Activated T-helper 1 cell treated with anti-CD3 and anti-CD28 coated beads, Interleukin-12 subunit alpha, Interleukin-12 subunit beta, Interleukin-2, Interleukin-4 antibody, amounts not matched to agents 30 ng/mL and 10 ng/mL and 1 ng/mL, durations not matched to agents 14 hours and 24 hours and 36 hours (primary cell): ENCODE measurements at regions not wholly inside any gene's neighbourhood (a gene's known extent, or its start where the extent isn't known, plus 50 kb on each side); places are given as distances from the start of the nearest gene placed in this dataset.

Experiments used
- DNase-seq: peaks from one replicate; pipeline ENCODE4 v3.0.0; 2021; ENCODE audit warnings: low spot score
- H3K27ac Mint-ChIP-seq: one replicate; pipeline ENCODE4 v1.8.0; 2021; ENCODE audit warnings: mild to moderate bottlenecking, mixed read lengths
- H3K27me3 Mint-ChIP-seq: one replicate; pipeline ENCODE4 v1.8.0; 2022; ENCODE audit warnings: mild to moderate bottlenecking, moderate library complexity, mixed read lengths; ENCODE audit not compliant: insufficient read depth
- H3K36me3 Mint-ChIP-seq: one replicate; pipeline ENCODE4 v1.8.0; 2021; ENCODE audit warnings: low read depth, mixed read lengths
- H3K4me1 Mint-ChIP-seq: one replicate; pipeline ENCODE4 v1.8.0; 2021; ENCODE audit warnings: low read depth, mixed read lengths
- H3K4me3 Mint-ChIP-seq: one replicate; pipeline ENCODE4 v1.8.0; 2021; ENCODE audit warnings: mild to moderate bottlenecking, moderate library complexity, mixed read lengths
- H3K9me3 Mint-ChIP-seq: one replicate; pipeline ENCODE4 v1.8.0; 2021; ENCODE audit warnings: mixed read lengths
- intact Hi-C: fragments of 100-400 bp; cut with micrococcal nuclease; formaldehyde crosslinking; loops from one replicate; pipeline ENCODE4 v1.15.1; 2024

DNA sequence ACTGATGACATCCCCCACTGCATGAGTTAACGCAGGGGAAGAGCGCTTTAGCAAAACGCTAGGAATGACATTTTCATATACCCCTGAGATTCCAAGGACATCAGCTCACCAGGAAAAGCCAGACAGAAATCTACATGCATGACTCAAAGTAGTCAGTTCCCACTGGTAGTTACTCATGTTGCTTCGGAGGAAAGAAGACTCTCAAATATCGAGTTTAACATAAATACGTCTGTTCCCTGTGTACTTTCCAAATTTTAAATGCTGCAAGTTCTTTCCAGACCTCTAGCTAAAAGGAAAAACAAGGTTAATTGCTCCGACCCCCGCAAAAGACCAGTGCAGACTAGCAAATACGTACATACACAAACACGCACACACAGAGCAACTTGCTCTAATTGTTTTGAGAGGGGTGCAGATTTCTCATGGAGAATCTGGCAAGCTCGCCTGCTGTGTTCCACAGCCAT is 115.4 kb upstream of the PRICKLE2 start:
- Mint-ChIP-seq H3K36me3 (no peaks in the 10 kb centered on the region), H3K9me3 (no peaks in the 10 kb centered on the region), H3K4me1 (no peaks in the 10 kb centered on the region), H3K27me3 (peaks cover 11% of the 10 kb centered on the region), H3K4me3 (no peak overlapping the region), H3K27ac (no peak overlapping the region)
- no peak for DNase-seq
- intact Hi-C loops = no loop called here

DNA sequence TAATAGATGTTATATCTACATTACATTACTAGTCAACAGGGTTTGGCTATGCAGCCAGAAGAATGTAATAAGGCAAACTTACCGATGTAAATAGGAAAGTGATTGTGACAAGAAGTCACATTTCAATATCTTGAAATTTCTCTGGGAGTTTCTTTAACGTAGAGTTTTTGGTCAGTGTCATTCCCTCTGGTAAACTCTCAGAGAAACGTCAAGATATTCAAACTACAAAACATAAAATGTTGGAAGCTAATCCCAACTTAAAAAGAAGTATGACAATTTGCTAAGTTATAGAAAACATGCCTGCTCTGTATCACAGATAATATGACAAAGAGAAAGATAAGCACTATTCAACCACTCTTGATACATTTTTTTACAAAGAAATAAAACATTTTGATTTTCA is 111.2 kb upstream of the PRICKLE2 start:
- intact Hi-C loops = no loop called here
- Mint-ChIP-seq H3K4me3 (no peak overlapping the region), H3K36me3 (no peaks in the 10 kb centered on the region), H3K4me1 (no peaks in the 10 kb centered on the region), H3K27me3 (peaks cover 6% of the 10 kb centered on the region), H3K9me3 (no peaks in the 10 kb centered on the region), H3K27ac (no peak overlapping the region)
- no peak for DNase-seq

DNA sequence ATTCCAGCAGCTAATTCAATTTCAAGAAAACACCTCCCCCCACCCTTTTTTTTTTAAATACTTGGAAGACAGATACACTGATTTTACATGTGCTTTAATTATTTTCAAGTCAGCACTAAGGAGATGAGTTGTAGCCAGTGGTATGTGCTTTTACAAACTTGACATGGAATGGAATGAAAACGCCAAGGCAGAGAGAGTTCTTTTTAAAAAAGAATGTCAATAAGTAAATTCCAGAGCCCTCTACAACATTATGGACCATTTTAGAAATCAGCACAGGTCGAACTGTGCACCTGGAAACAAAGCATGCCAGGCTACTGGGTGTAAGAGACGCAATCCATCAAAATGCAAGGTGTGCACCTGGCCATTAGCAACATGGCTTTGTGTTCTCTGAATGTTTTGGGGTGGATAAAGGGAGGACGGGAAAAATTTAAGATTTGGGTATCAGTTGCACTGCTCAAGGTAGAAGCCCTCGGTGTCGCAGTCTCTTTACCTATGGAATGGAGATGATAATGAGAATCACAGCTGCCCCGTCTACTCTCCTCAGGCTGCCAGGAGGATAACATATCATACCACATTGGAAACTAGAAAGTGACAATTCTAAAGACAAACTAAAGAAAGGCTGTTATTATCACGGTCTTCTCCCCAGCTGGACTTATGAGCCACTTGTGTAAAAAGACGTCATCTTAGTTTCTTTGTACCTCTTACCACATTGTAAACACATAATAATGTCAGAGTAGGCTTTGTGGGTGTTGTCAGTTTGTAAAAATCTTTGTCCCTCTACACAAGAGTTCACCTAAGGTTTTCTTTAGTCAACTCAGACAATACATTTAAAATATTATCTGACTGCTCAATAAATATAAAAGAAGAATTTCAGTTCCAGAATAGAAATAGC is 107.4 kb upstream of the PRICKLE2 start:
- no peaks in the 10 kb centered on the region for H3K4me1 Mint-ChIP-seq
- no peak overlapping the region for H3K4me3 Mint-ChIP-seq
- no peak overlapping the region for H3K27ac Mint-ChIP-seq
- no peaks in the 10 kb centered on the region for H3K9me3 Mint-ChIP-seq
- H3K27me3 Mint-ChIP-seq = peaks cover 2% of the 10 kb centered on the region
- DNase-seq = no peak
- intact Hi-C loops = no loop called here
- H3K36me3 Mint-ChIP-seq = no peaks in the 10 kb centered on the region

DNA sequence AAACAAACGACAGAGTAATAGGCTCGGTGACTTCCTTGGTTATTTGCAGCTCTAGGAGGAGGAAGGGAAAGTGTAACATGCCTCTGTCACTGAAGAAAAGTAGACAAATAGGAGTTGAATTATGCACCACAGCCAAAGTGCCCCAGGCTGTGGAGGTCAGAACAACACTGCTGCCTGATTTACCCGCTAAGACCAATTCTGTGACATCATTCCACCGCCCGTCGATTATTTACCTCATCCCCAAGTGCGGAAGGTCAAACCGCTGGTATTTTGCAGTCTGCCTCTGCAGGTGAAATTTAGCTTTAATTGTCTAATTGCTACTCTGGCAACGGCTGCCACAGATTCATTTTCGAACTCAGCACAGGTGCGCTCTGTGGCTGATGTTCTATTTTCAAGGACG is 106.3 kb upstream of the PRICKLE2 start:
- intact Hi-C loops = no loop called here
- Mint-ChIP-seq H3K4me1 (no peaks in the 10 kb centered on the region), H3K4me3 (no peak overlapping the region), H3K27me3 (peaks cover 2% of the 10 kb centered on the region), H3K9me3 (no peaks in the 10 kb centered on the region), H3K36me3 (no peaks in the 10 kb centered on the region), H3K27ac (no peak overlapping the region)
- DNase-seq = no peak

DNA sequence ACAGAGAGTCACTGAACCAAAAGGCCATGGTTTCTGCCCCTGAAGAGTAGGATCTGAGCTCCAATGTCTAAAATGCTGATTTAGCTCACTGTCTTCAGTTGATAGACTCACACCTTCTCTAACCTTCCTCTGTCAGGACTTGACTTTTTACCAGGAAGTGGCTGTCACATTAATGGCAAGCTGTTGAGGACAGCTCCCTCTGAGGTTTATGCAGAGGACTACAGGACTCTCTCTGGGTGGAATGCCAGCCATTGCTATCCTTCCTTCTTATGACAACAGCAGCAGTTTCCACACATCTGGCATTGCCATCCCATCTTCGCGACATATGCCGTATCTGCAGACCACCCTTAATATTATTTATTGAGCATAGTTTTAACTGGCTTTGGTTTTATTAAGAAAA is 103.8 kb upstream of the PRICKLE2 start:
- intact Hi-C loops = no loop called here
- DNase-seq = no peak
- no peak overlapping the region for H3K27ac Mint-ChIP-seq
- no peaks in the 10 kb centered on the region for H3K9me3 Mint-ChIP-seq
- H3K4me3 Mint-ChIP-seq = no peak overlapping the region
- H3K36me3 Mint-ChIP-seq = no peaks in the 10 kb centered on the region
- H3K27me3 Mint-ChIP-seq = peaks cover 2% of the 10 kb centered on the region
- no peaks in the 10 kb centered on the region for H3K4me1 Mint-ChIP-seq

DNA sequence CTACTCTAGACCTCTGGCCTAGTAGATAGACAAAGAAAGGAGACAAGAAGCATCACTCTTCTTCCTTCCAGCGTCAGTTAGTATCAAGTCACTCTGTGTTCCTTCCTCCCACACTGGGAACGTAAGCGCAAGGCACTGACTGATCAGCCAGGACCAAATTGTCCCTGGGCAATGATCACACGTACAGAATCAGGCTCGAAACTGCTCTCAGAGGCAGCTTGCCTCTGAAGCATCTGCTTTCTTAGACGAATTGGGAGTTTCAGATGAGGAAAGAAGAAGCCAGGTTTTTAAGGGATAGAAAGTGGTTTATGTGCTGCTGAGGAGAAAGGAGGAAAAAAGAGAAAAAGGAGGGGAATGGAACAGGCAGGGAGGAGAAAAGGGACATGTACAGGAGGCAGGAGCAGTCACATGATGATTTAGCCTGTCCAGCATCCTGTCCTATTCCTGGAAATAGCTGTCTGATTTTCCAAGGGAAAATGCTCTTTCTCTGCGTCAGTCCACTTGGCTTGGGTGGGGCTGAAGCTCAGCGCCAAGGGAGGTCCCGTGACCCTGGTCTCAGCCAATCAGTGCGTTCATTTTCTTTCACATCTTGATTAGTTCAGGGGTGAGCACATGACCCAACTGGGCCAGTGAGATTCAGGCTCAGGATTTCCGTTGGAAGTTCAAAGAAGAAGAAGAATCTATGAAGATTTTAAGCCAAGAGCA is 102.0 kb upstream of the PRICKLE2 start:
- intact Hi-C loops = no loop called here
- Mint-ChIP-seq H3K36me3 (no peaks in the 10 kb centered on the region), H3K4me1 (no peaks in the 10 kb centered on the region), H3K9me3 (no peaks in the 10 kb centered on the region), H3K27me3 (no peaks in the 10 kb centered on the region), H3K27ac (no peak overlapping the region), H3K4me3 (no peak overlapping the region)
- no peak for DNase-seq

DNA sequence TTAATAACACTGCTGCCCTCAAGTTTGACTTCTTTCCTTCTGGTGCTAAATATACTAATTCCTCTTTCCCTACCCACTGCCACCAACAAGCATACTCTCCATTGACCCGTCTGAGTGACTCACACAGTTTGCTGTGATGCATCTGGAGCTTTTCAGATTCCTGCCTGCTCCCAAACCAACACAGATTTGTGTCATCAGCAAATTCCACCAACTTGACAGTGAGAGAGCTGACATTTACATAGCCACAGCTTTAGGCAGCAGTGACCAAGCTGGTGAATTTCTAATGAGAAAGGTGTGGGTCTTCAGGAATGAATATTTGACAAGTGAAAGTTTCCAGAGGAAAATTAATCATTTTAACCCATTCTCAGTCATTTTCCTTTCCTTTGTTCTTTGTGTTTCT is 96.5 kb upstream of the PRICKLE2 start:
- Mint-ChIP-seq H3K27ac (no peak overlapping the region), H3K36me3 (no peaks in the 10 kb centered on the region), H3K27me3 (peaks cover 4% of the 10 kb centered on the region), H3K4me1 (no peaks in the 10 kb centered on the region), H3K4me3 (no peak overlapping the region), H3K9me3 (no peaks in the 10 kb centered on the region)
- intact Hi-C loops = no loop called here
- DNase-seq = no peak

DNA sequence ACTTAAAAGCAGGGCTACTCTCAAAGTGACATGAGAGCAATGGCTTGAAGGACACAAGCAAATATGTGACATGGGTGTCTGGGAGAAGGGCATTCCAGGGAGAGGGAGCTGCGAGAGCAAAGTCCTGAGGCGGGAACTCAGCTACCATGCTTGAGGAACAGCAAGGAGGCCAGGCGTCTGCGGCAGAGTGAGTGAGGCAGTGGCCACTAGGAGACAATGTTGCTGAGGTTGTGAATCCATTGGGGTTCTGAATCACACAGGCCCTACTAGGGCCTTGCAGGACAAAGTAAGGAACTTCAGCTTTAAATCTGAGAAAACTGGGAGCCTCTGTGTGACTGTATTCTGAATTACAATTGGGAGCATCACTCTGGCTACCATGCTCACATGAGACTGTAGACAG is 94.1 kb upstream of the PRICKLE2 start:
- intact Hi-C loops = no loop called here
- H3K27ac Mint-ChIP-seq = no peak overlapping the region
- no peaks in the 10 kb centered on the region for H3K9me3 Mint-ChIP-seq
- peaks cover 4% of the 10 kb centered on the region for H3K27me3 Mint-ChIP-seq
- DNase-seq = no peak
- no peaks in the 10 kb centered on the region for H3K36me3 Mint-ChIP-seq
- H3K4me3 Mint-ChIP-seq = no peak overlapping the region
- H3K4me1 Mint-ChIP-seq = no peaks in the 10 kb centered on the region

DNA sequence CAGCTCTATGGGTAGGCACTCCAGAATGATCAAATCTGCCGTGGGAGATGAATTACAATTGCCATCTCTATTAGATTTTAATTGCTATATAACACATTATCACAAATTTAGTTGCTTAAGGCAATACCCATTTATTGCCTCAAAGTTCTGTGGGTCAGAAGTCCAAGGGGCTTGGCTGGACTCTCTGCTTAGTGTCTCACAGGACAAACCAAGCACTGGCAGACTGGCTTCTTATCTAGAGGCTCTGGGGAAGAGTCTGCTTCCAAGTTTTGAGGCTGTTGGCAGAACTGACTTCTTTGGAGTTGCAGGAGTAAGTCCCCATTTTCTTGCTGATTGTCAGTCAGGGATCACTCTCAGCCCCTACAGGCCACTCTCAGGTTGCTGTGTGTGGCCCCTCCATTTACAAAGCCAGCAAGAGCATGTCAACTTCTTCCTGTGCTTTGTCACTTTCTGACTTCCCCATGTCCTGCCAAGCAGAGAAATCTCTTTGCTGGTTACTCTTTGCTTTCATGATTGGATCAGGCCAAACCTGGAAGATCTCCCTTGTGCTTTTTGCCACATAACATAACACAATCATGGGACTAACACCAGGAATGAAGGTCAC is 93.5 kb upstream of the PRICKLE2 start:
- Mint-ChIP-seq H3K9me3 (no peaks in the 10 kb centered on the region), H3K4me1 (no peaks in the 10 kb centered on the region), H3K36me3 (no peaks in the 10 kb centered on the region), H3K4me3 (no peak overlapping the region), H3K27me3 (peaks cover 4% of the 10 kb centered on the region), H3K27ac (no peak overlapping the region)
- intact Hi-C loops = no loop called here
- no peak for DNase-seq

DNA sequence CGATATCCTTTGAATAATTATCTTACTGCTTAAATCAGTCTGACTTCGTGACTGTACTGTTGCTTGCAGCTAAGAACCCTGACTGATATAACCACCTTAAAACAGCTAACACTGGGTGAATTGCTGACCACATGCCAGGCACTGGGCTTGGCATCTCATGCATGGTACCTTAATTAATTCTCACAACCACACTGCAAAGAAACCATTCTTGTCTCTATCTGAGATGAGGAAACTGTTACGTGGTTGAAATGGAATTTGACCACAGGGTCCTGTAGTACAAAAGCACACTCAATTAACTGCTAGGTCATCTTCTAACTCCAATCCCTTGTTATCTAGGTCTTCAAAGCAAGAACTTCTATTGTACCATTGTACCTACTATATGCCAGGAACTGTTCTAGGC is 92.7 kb upstream of the PRICKLE2 start:
- H3K36me3 Mint-ChIP-seq = no peaks in the 10 kb centered on the region
- intact Hi-C loops = no loop called here
- H3K4me3 Mint-ChIP-seq = no peak overlapping the region
- no peak overlapping the region for H3K27ac Mint-ChIP-seq
- H3K9me3 Mint-ChIP-seq = no peaks in the 10 kb centered on the region
- no peak for DNase-seq
- peaks cover 4% of the 10 kb centered on the region for H3K27me3 Mint-ChIP-seq
- H3K4me1 Mint-ChIP-seq = no peaks in the 10 kb centered on the region

DNA sequence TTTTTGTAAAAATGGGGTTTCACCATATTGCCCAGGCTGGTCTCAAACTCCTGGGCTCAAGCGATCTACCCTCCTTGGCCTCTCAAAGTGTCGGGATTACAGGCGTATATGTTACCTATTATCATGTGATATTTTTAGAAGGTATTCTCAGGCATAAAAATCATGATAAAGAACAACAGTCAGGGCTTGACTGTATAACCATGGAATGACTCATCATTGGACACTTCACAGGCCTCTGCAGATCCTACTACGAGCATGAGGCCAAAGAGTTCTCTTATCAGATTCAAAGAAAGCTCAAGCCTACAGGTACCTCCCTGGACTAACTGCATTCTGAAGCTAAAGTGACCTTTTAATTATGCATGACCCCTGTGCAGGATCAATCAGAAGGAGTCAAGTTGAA is 91.7 kb upstream of the PRICKLE2 start:
- intact Hi-C loops = no loop called here
- H3K36me3 Mint-ChIP-seq = no peaks in the 10 kb centered on the region

DNA sequence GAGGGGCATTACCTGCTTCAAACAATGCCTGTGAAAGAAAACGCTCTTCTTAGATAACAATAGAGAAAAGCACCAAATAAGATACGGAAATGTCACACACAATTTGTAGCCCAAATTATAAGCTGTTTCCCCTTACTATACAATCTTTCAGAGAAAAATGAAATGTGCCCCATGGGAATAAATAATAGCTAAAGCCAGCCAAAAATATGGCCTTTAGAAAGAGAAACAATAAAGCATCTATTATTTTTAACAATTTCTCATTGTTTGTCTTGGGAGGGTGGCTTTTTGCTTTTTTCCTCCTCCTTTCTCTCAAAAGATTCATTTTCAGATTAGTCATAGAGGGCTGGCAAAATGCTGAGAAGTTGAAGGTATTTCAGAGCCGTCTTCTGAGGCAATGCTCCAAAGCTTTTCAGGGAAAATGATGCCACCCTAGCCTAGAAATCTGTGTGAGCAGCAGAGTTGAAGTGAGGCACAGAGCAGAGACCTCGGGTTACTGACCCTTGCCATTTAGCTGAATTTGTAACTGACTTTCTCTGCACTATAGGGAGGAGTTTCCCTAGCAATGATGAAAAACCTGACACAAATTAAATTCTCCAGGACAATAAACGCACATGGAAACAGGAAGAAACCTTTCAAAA is 86.3 kb upstream of the PRICKLE2 start:
- Mint-ChIP-seq H3K27me3 (no peaks in the 10 kb centered on the region), H3K36me3 (no peaks in the 10 kb centered on the region), H3K27ac (no peak overlapping the region), H3K4me3 (no peak overlapping the region), H3K4me1 (no peaks in the 10 kb centered on the region), H3K9me3 (no peaks in the 10 kb centered on the region)
- intact Hi-C loops = no loop called here
- DNase-seq = no peak

More for the DNA sequence above, 91.7 kb upstream of the PRICKLE2 start:
- H3K9me3 Mint-ChIP-seq = no peaks in the 10 kb centered on the region
- H3K4me1 Mint-ChIP-seq = no peaks in the 10 kb centered on the region
- DNase-seq = no peak
- H3K27ac Mint-ChIP-seq = no peak overlapping the region
- peaks cover 4% of the 10 kb centered on the region for H3K27me3 Mint-ChIP-seq
- no peak overlapping the region for H3K4me3 Mint-ChIP-seq

DNA sequence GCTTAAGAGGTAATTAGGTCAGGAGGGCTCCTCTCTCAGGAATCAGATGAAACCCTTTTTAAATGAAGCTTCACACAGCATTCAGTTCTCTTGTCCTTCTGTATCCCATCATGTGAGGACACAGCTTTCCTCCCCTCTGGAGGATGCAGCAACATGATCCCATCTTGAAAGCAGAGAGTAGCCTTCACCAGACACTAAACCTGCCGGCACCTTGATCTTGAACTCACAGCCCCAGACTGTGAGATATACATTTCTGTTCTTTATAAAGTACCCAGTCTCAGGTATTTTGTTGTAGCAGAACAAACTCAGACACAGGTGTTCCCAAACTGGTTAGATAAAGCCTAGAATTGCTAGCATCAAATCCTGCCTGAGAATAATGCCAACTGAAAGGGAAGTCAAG is 83.7 kb upstream of the PRICKLE2 start:
- H3K4me1 Mint-ChIP-seq = no peaks in the 10 kb centered on the region
- H3K4me3 Mint-ChIP-seq = no peak overlapping the region
- H3K27ac Mint-ChIP-seq = no peak overlapping the region
- DNase-seq = no peak
- no peaks in the 10 kb centered on the region for H3K36me3 Mint-ChIP-seq
- no peaks in the 10 kb centered on the region for H3K9me3 Mint-ChIP-seq
- intact Hi-C loops = no loop called here
- no peaks in the 10 kb centered on the region for H3K27me3 Mint-ChIP-seq
